HG02870 (cell line): ENCODE measurements at regions not wholly inside any gene's neighbourhood (a gene's known extent, or its start where the extent isn't known, plus 50 kb on each side); places are given as distances from the start of the nearest gene placed in this dataset.

Experiments used
- ATAC-seq: cut with Tn5 transposase; IDR thresholded peaks from one replicate; pipeline ENCODE4 v1.9.1; 2021; ENCODE audit warnings: mild to moderate bottlenecking, moderate library complexity; ENCODE audit not compliant: unreplicated experiment

- no peak for ATAC-seq
Measured at GRCh38 chr20:24147961-24148360, 159.4 kb upstream of the GGTLC1 start.

- ATAC-seq, result no peak
Measured at GRCh38 chr20:24147479-24147878, 158.9 kb upstream of the GGTLC1 start.

- no peak for ATAC-seq
Measured at GRCh38 chr20:24146231-24146634, 157.7 kb upstream of the GGTLC1 start.

- no peak for ATAC-seq
Measured at GRCh38 chr20:24144371-24144770, 155.8 kb upstream of the GGTLC1 start.

- ATAC-seq, result no peak
Measured at GRCh38 chr20:24141111-24141510, 152.5 kb upstream of the GGTLC1 start.

GRCh38 chr20:24139846-24140245, 151.3 kb upstream of the GGTLC1 start:
- no peak for ATAC-seq

- no peak for ATAC-seq
Measured at GRCh38 chr20:24138951-24139350, 150.4 kb upstream of the GGTLC1 start.

- no peak for ATAC-seq
Measured at GRCh38 chr20:24138196-24138857, 149.7 kb upstream of the GGTLC1 start.

- ATAC-seq, result no peak
Measured at GRCh38 chr20:24136659-24137246, 148.2 kb upstream of the GGTLC1 start.

- ATAC-seq, result no peak
Measured at GRCh38 chr20:24135781-24136180, 147.2 kb upstream of the GGTLC1 start.

GRCh38 chr20:24134930-24135329, 146.4 kb upstream of the GGTLC1 start:
- ATAC-seq, result no peak

GRCh38 chr20:24134284-24134683, 145.7 kb upstream of the GGTLC1 start:
- no peak for ATAC-seq

GRCh38 chr20:24132246-24132645, 143.7 kb upstream of the GGTLC1 start:
- no peak for ATAC-seq

GRCh38 chr20:24131684-24132083, 143.1 kb upstream of the GGTLC1 start:
- ATAC-seq, result no peak

GRCh38 chr20:24131281-24131680, 142.7 kb upstream of the GGTLC1 start:
- ATAC-seq, result no peak

- no peak for ATAC-seq
Measured at GRCh38 chr20:24129641-24130040, 141.1 kb upstream of the GGTLC1 start.

GRCh38 chr20:24124951-24125650, 136.5 kb upstream of the GGTLC1 start:
- ATAC-seq, result no peak

- ATAC-seq, result no peak
Measured at GRCh38 chr20:24124003-24124402, 135.4 kb upstream of the GGTLC1 start.

- no peak for ATAC-seq
Measured at GRCh38 chr20:24118441-24119175, 130.0 kb upstream of the GGTLC1 start.

GRCh38 chr20:24118034-24118433, 129.5 kb upstream of the GGTLC1 start:
- no peak for ATAC-seq

GRCh38 chr20:24117383-24117782, 128.8 kb upstream of the GGTLC1 start:
- no peak for ATAC-seq

GRCh38 chr20:24116611-24117010, 128.0 kb upstream of the GGTLC1 start:
- no peak for ATAC-seq
